Dendritic cell treated with granulocyte-macrophage colony-stimulating factor and Interleukin-4, amounts not matched to agents 40 ng/mL and 50 ng/mL, for 4 days (primary cell): ENCODE measurements at regions not wholly inside any gene's neighbourhood (a gene's known extent, or its start where the extent isn't known, plus 50 kb on each side); places are given as distances from the start of the nearest gene placed in this dataset.
"Not testable (repeated sequence)": the region's sequence is repeated elsewhere in the genome, so short reads cannot be mapped to it uniquely, and the experiment has no call there.

ENCODE experiments used
- H3K27ac Mint-ChIP-seq: one replicate; pipeline ENCODE4 v1.8.0; 2022; ENCODE audit warnings: mild to moderate bottlenecking, mixed read lengths
- H3K27me3 Mint-ChIP-seq: one replicate; pipeline ENCODE4 v1.8.0; 2022; ENCODE audit warnings: mild to moderate bottlenecking, mixed read lengths
- H3K36me3 Mint-ChIP-seq: one replicate; pipeline ENCODE4 v1.8.0; 2022; ENCODE audit warnings: low read depth, mixed read lengths
- H3K4me1 Mint-ChIP-seq: one replicate; pipeline ENCODE4 v1.8.0; 2022; ENCODE audit warnings: low read depth, mixed read lengths
- H3K4me3 Mint-ChIP-seq: one replicate; pipeline ENCODE4 v1.8.0; 2022; ENCODE audit warnings: mild to moderate bottlenecking, moderate library complexity, mixed read lengths
- H3K9me3 Mint-ChIP-seq: one replicate; pipeline ENCODE4 v1.8.0; 2022; ENCODE audit warnings: mixed read lengths
- intact Hi-C: fragments of 100-400 bp; cut with micrococcal nuclease; formaldehyde crosslinking; loops from one replicate; pipeline ENCODE4 v1.15.0; 2022

DNA sequence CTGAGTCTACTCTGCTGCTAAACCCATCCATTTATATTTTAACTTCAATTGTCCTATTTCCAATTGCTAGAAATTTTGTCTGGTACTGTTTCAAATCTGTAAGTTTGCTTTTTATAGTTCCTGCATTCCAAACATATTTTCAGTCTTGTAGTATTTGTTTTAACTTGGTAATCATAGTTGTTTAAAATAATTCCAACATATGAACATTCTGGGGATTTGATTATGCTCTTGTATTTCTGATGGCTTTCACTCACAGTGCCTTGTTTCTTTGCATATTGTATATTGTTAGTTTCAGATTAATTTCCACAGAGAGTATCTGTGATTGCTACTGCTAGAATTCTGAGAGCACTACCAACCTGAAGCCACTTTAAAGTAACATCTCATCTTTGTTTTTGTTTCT is 202.4 kb downstream of the ETAA1 start:
- Mint-ChIP-seq H3K27me3 (no peaks in the 10 kb centered on the region), H3K36me3 (no peaks in the 10 kb centered on the region), H3K4me3 (no peak overlapping the region), H3K27ac (no peak overlapping the region), H3K4me1 (no peaks in the 10 kb centered on the region), H3K9me3 (peaks cover 8% of the 10 kb centered on the region)
- intact Hi-C loops, result no loop called here

DNA sequence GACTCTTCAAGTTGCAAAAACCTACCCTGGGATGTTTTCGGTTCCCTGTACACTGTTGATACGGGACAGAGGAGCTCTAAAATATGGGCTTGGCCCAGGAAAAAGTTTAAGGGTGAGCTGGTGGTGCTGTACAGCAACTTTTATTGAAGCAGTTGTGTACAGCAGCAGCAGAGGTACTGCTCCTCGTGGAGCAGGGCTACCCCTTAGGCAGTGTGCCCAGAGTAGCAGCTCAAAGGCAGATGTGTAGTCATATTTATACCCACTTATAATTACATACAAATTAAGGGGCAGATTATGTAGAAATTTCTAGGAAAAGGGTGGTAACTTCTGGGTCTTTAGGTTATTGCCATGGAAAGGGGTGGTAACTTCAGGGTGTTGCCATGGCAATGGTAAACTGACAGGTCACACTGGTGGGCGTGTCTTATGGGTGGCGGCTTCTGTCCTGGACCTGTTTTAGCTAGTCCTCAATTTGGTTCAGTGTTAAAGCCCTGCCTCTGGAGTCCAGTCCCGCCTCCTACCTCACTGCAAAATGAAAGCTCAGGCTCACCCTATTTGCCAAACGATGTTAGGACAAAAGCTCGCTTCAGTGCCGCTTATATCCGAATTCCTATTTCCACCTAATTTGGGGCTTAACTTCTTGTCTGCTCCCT is 203.2 kb downstream of the ETAA1 start:
- Mint-ChIP-seq H3K27me3 (no peaks in the 10 kb centered on the region), H3K4me3 (no peak overlapping the region), H3K36me3 (no peaks in the 10 kb centered on the region), H3K27ac (no peak overlapping the region), H3K9me3 (peaks cover 8% of the 10 kb centered on the region), H3K4me1 (no peaks in the 10 kb centered on the region)
- intact Hi-C loops, result no loop called here

DNA sequence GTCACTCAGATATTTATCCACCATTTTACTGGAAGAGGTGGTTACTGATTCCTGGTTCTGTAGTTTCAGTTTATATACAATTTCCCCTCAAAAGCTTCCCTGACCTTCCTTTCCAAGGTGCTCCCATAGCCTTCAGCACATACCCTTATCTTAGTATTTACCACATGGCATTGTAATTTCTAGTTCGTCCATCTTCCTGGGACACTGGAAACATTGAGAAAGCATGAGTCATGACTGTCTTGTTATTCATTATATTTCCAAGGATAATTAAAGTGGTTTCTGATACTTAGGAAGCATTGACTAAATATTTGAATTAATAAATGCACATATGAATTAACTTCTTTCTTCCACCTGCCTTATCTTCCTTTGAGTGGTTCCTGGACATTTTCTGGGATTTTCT is 203.8 kb downstream of the ETAA1 start:
- peaks cover 8% of the 10 kb centered on the region for H3K9me3 Mint-ChIP-seq
- intact Hi-C loops, result no loop called here

DNA sequence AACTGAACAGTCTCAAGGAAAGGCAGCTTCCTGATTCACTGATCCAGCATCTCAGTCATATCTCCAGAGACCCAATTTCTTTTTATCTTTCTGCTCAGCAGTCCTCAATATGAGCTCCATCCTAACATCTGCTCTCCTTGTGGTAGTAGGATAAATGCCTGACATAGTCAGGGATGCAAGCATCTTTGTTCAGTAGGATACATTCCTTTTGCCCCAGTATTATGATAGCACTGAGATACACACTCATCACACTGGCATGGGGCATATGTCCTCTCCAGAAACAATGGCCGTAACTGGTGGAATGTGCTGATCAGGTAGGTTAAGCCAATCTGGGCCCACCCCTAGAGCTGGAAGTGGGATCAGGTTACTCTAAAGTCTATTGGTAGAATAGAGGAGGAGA is 207.2 kb downstream of the ETAA1 start:
- H3K27me3 Mint-ChIP-seq, result no peaks in the 10 kb centered on the region
- no peaks in the 10 kb centered on the region for H3K4me1 Mint-ChIP-seq
- H3K9me3 Mint-ChIP-seq, result no peaks in the 10 kb centered on the region
- H3K36me3 Mint-ChIP-seq, result no peaks in the 10 kb centered on the region
- intact Hi-C loops, result no loop called here
- no peak overlapping the region for H3K27ac Mint-ChIP-seq
- no peak overlapping the region for H3K4me3 Mint-ChIP-seq

More for the DNA sequence above, 203.8 kb downstream of the ETAA1 start:
- no peak overlapping the region for H3K27ac Mint-ChIP-seq
- H3K36me3 Mint-ChIP-seq, result no peaks in the 10 kb centered on the region
- no peaks in the 10 kb centered on the region for H3K4me1 Mint-ChIP-seq
- no peaks in the 10 kb centered on the region for H3K27me3 Mint-ChIP-seq
- no peak overlapping the region for H3K4me3 Mint-ChIP-seq

DNA sequence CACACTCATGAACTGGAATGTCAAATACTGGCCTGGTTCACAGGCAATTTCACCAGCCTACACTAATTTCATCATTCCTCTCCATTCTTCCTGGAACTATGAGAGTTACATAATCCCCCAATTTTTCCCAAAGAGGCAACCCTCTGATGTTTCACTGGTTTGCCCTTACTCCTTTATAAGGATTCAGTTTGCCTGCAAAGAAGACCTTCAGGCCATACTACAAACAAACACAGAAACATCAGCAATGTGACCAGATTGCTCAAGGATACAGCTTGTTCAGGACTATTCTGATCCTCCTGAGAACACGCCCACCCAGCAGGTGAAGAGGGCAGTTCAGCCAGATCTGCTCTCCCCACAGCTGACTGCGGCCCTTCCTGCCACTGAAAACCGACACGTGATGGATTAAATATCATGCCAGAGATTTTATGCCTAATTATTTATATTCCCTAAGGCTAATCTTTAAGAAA is 215.5 kb downstream of the ETAA1 start:
- intact Hi-C loops, result no loop called here
- H3K27me3 Mint-ChIP-seq, result no peaks in the 10 kb centered on the region
- H3K4me3 Mint-ChIP-seq, result no peak overlapping the region
- H3K36me3 Mint-ChIP-seq, result no peaks in the 10 kb centered on the region
- no peak overlapping the region for H3K27ac Mint-ChIP-seq
- H3K4me1 Mint-ChIP-seq, result no peaks in the 10 kb centered on the region
- no peaks in the 10 kb centered on the region for H3K9me3 Mint-ChIP-seq

DNA sequence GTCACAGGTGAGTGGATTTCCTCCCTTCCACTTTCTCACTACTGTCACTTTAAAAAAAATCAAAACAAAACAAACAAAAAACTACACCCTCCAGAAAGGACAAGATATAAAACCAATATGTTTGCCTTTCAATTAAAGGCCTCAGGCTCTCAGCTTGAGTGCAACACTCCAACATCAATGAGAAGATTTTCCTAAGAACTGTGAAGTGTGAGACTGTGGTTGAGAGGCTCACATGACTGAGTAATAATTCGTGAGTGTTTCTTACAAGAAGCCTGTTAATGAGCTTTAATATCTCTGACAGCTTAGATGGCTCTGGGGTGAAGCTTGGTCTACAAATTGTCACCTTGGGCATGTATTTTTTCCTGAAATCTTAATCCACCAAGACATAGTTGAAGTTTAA is 216.1 kb downstream of the ETAA1 start:
- intact Hi-C loops, result no loop called here
- H3K9me3 Mint-ChIP-seq, result no peaks in the 10 kb centered on the region
- H3K27ac Mint-ChIP-seq, result no peak overlapping the region
- H3K4me1 Mint-ChIP-seq, result no peaks in the 10 kb centered on the region
- H3K27me3 Mint-ChIP-seq, result no peaks in the 10 kb centered on the region
- no peaks in the 10 kb centered on the region for H3K36me3 Mint-ChIP-seq
- H3K4me3 Mint-ChIP-seq, result no peak overlapping the region

DNA sequence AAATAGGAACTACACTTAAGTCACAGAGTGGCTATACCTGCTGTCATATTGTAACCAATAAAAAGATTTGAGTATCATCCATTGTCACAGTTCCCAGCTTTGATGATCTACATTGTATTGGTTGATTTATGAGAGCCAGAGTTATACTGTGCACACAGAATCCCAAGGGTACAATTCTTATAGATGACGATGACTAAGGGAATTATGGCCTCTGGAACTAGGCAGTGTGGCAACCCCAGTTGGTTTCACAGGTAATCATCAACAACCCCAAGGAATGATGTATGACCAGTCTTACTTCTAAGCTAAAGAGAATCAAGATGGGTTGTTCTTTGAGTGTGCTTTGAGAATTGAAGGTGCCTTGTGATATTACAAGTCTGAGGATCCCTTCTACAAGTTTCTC is 217.3 kb downstream of the ETAA1 start:
- no peak overlapping the region for H3K4me3 Mint-ChIP-seq
- no peaks in the 10 kb centered on the region for H3K4me1 Mint-ChIP-seq
- H3K9me3 Mint-ChIP-seq, result no peaks in the 10 kb centered on the region
- H3K27ac Mint-ChIP-seq, result no peak overlapping the region
- H3K36me3 Mint-ChIP-seq, result no peaks in the 10 kb centered on the region
- intact Hi-C loops, result no loop called here
- no peaks in the 10 kb centered on the region for H3K27me3 Mint-ChIP-seq

DNA sequence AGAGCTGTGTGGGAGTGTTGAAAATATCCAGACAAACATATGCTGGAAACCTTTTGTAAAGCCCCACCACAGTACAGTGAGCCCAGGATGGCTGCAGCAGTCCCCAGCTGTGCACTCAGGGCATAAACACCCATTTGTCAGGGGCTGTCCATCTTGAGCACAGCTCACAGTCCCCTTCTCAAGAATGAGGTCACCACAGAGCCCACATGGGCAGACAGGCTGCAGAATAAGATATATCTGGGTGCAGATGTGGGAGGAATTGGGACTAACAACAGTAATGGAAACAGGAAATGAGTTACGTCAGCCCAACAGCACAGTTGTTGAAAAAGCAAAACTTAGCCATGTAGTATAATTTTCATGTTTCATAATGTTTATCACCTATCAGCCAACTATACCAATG is 219.6 kb downstream of the ETAA1 start:
- no peak overlapping the region for H3K4me3 Mint-ChIP-seq
- no peaks in the 10 kb centered on the region for H3K9me3 Mint-ChIP-seq
- H3K27ac Mint-ChIP-seq, result no peak overlapping the region
- H3K4me1 Mint-ChIP-seq, result no peaks in the 10 kb centered on the region
- H3K36me3 Mint-ChIP-seq, result no peaks in the 10 kb centered on the region
- H3K27me3 Mint-ChIP-seq, result no peaks in the 10 kb centered on the region
- intact Hi-C loops, result no loop called here

DNA sequence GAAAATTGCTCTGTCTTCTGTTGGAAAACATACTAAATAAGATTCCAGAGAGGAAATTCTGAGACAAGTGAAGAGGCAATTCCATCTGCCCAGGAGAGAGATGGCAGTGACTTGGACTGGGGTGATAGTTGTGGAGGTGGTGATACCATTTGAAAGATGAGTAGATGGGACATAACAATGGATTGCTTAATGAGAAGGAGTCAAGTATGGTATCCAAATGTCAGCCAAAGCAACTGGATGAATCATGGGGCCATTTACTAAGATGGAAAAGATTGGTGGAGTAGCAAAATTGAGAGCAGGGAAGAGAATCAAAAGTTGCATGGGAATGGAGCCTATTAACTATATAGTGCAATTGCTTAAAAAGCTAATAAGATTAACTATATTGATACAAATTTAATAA is 222.1 kb downstream of the ETAA1 start:
- Mint-ChIP-seq H3K4me1 (no peaks in the 10 kb centered on the region), H3K4me3 (no peak overlapping the region), H3K27ac (no peak overlapping the region), H3K36me3 (no peaks in the 10 kb centered on the region), H3K27me3 (no peaks in the 10 kb centered on the region), H3K9me3 (no peaks in the 10 kb centered on the region)
- intact Hi-C loops, result no loop called here

DNA sequence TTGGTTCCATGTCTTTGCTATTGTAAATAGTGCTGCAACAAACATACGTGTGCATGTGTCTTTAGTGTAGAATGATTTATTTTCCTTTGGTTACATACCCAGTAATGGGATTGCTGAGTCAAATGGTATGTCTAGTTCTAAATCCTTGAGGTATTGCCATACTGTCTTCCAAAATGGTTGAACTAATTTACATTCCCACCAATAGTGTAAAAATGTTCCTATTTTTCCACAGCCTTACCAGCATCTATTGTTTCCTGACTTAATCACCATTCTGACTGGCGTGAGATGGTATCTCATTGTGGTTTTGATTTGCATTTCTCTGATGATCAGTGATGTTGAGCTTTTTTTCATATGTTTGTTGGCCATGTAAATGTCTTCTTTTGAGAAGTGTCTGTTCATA is 226.6 kb downstream of the ETAA1 start:
- H3K9me3 Mint-ChIP-seq, H3K27ac Mint-ChIP-seq, intact Hi-C loops, H3K4me3 Mint-ChIP-seq, H3K36me3 Mint-ChIP-seq, H3K27me3 Mint-ChIP-seq, H3K4me1 Mint-ChIP-seq: not testable (repeated sequence)

DNA sequence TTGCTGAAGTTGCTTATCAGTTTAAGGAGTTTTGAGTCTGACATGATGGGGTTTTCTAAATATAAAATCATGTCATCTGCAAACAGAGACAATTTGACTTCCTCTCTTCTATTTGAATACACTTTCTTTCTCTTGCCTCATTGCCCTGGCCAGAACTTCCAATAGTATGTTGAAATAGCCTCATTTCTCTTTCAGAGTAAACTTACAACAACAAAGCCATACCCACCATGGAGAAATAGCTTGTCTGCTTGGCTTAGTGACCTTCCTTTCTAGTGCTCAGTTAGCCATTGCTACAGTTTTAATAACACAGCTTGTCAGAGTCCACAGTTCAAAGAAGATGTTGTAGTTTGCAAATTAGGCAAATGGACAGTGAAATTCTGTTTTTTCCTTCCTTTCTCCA is 228.0 kb downstream of the ETAA1 start:
- intact Hi-C loops, result no loop called here
- Mint-ChIP-seq H3K4me1 (no peaks in the 10 kb centered on the region), H3K9me3 (no peaks in the 10 kb centered on the region), H3K36me3 (no peaks in the 10 kb centered on the region), H3K4me3 (no peak overlapping the region), H3K27me3 (no peaks in the 10 kb centered on the region), H3K27ac (no peak overlapping the region)

DNA sequence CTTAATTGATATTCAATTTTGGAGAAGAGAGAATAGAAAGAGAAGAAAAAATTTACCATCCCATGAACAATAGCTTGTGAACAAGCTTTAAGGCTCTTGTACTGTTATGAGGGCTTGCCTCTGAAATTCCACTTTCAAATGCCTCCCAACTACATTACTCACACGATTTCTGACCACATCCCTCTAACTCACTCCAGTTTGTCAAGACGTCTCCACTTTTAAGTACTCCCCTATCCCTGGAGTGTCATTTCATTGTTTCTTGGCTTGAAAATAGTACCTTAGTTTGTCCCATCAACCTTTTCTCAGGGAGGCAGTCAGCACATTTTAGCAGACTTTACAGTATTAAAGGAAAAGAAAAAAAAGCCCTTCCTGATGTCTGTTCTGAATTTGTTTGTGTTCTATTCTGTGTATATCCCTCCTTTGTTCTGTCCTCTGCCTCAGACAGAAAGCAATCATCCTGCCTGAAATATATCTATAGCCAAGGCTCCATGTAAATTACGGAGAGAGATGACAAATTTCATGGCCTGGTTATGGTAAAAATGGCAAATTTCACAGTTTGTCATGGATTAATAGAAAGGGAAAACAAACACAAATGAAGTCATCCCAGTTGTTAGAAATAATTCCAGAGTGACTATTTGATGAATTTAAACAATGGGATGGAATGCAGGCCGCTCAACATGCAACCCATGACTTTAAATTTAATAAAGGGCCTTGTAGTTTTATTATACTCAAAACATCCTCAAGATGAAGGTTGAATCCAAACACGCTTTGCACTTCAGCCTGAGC is 228.8 kb downstream of the ETAA1 start:
- intact Hi-C loops, result no loop called here

DNA sequence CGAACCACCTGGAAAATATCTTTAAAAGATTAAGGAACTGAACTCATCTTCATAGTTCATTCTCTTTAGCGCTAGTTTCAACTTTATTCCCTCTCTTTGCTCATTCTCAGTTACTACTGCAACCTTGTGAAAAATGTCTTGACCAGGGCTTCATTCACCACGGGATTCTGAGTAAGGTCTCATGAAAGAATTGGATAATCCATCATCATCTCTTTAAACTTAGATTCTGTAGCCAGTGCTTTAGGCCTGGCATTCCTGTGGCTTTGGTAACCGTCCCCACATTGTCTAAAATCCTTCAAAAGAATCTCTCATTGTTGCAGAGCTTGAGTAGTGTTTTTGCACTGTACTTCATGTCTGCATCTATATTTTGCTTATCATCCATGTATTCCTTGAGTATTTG is 229.5 kb downstream of the ETAA1 start:
- no peaks in the 10 kb centered on the region for H3K9me3 Mint-ChIP-seq

More for the DNA sequence above, 228.8 kb downstream of the ETAA1 start:
- no peaks in the 10 kb centered on the region for H3K4me1 Mint-ChIP-seq
- H3K36me3 Mint-ChIP-seq, result no peaks in the 10 kb centered on the region
- H3K9me3 Mint-ChIP-seq, result no peaks in the 10 kb centered on the region
- no peak overlapping the region for H3K27ac Mint-ChIP-seq
- no peaks in the 10 kb centered on the region for H3K27me3 Mint-ChIP-seq
- no peak overlapping the region for H3K4me3 Mint-ChIP-seq

DNA sequence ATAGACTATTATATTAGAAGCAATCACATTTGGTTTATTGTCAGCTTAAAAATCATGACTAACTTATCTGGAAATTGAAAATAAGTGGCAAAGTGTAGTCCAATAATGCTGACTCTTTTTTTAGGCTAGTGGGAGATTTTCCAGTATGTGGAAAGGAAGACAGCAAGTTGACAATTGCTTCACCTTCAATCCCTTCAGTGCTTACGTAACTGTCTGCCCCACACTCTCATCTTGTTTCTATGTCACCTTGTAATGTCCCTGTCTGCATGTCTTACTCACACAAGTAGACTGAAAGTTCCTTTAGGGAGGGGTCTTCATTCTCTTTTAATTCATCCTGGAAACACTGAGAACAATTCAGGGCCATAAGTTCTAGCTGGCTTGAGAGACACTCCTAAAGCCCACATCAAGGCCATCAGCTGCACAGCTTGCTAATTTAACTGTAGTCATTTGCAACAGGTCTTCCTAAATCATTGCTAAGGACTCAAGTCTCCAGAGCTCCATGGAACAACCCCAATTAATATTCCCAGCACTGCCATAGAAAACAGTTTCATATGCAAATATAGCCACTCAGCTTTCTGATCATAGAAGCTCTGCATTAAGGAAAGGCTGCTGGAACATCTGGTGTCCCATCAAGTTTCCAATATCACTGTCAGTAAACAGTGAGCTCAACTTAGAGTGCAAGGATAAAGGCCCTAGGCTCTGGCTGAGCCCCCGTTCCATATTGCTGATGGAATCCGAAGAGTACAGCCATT is 230.5 kb downstream of the ETAA1 start:
- no peaks in the 10 kb centered on the region for H3K4me1 Mint-ChIP-seq
- intact Hi-C loops, result no loop called here

More for the DNA sequence above, 229.5 kb downstream of the ETAA1 start:
- H3K4me3 Mint-ChIP-seq, result no peak overlapping the region
- intact Hi-C loops, result no loop called here
- H3K36me3 Mint-ChIP-seq, result no peaks in the 10 kb centered on the region
- H3K4me1 Mint-ChIP-seq, result no peaks in the 10 kb centered on the region
- no peak overlapping the region for H3K27ac Mint-ChIP-seq
- H3K27me3 Mint-ChIP-seq, result no peaks in the 10 kb centered on the region

More for the DNA sequence above, 230.5 kb downstream of the ETAA1 start:
- Mint-ChIP-seq H3K36me3 (no peaks in the 10 kb centered on the region), H3K27ac (no peak overlapping the region), H3K4me3 (no peak overlapping the region), H3K9me3 (no peaks in the 10 kb centered on the region), H3K27me3 (no peaks in the 10 kb centered on the region)
